ENCODE measurements at regions not wholly inside any gene's neighbourhood (a gene's known extent, or its start where the extent isn't known, plus 50 kb on each side); places are given as distances from the start of the nearest gene placed in this dataset.

DNA sequence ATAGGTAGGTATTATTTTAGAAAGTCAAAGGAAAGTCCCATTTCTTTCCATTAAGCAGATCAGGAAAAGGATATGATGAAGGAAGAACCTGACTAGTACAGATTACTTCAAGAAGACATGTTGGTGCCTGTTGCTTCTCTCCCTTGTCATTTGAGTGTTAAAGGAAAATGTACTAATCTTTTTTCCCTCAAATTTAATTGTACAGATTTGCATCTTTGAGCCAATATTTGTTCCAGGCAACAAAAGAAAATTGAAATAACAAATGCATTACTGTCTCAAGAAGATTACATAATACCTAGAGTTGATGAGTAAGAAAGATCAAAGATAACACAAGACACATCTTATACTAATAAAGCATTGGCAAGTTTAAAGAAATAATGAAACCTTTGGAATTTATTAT, 566.9 kb upstream of the ZP4 start:
- dilution Hi-C loops (cut with MboI; ENCODE audit: extremely low pct_ligation_motif_present, low sequenced_read_pairs) (no loop called here), intact Hi-C loops (cut with micrococcal nuclease) (no loop called here)
- POLR2A ChIA-PET = no interaction called here
- TF ChIP-seq POLR2AphosphoS5 (IDR thresholded peaks at IDR 0.05; ENCODE audit: insufficient read depth, low read depth, low read length) = no peak
- TF ChIP-seq JUN (IDR thresholded peaks at IDR 0.05; ENCODE audit: borderline replicate concordance, insufficient read depth, insufficient read length, low read depth) = no peak
- TF ChIP-seq POLR2A (IDR thresholded peaks at IDR 0.05; ENCODE audit: low read depth, low read length) = no peak
- H3K9me1 ChIP-seq (replicated peaks; ENCODE audit: control insufficient read depth, extremely low read depth, insufficient read depth, low read length) = no peaks in the 10 kb centered on the region
- peaks cover 3% of the 10 kb centered on the region for H3K9me3 ChIP-seq (replicated peaks; ENCODE audit: control insufficient read depth, insufficient read depth, low read length)
- no peaks in the 10 kb centered on the region for H4K20me1 ChIP-seq (replicated peaks; ENCODE audit: control insufficient read depth, extremely low read depth, insufficient read depth, low read length)
- H3K4me3 ChIP-seq (replicated peaks in 1 of 3; ENCODE audit: insufficient read depth in 1 of 3, low read depth in 1 of 3, low read length in 3 of 3) = no peak overlapping the region
- no TSS peak for BruUV-seq (replicated peaks)
- H3K79me2 ChIP-seq (ENCODE audit: control insufficient read depth, insufficient read depth, low read length) = no peaks in the 10 kb centered on the region
- no peak overlapping the region for H3K9ac ChIP-seq (replicated peaks; ENCODE audit: extremely low read depth, insufficient read depth, low read length)
- H3K36me3 ChIP-seq (ENCODE audit: control insufficient read depth in 2 of 2, extremely low read depth in 1 of 2, insufficient read depth in 2 of 2, low read length in 2 of 2) = no peaks in the 10 kb centered on the region
- H3K27me3 ChIP-seq (ENCODE audit: control insufficient read depth in 2 of 2, insufficient read depth in 2 of 2, low read length in 2 of 2) = no peaks in the 10 kb centered on the region
- H3K27ac ChIP-seq (ENCODE audit: insufficient read depth, low read depth, low read length) = no peak overlapping the region
- FAIRE-seq = no peak
- H2AFZ ChIP-seq (ENCODE audit: low read depth, low read length) = no peak overlapping the region
- H3K4me1 ChIP-seq (ENCODE audit: control insufficient read depth, extremely low read depth, insufficient read depth, low read length) = no peaks in the 10 kb centered on the region
- DNase-seq (ENCODE audit: low read depth, low spot score) = no peak
- CTCF ChIA-PET = no interaction called here
- no peak overlapping the region for H3K4me2 ChIP-seq (ENCODE audit: insufficient read depth, low read length)

DNA sequence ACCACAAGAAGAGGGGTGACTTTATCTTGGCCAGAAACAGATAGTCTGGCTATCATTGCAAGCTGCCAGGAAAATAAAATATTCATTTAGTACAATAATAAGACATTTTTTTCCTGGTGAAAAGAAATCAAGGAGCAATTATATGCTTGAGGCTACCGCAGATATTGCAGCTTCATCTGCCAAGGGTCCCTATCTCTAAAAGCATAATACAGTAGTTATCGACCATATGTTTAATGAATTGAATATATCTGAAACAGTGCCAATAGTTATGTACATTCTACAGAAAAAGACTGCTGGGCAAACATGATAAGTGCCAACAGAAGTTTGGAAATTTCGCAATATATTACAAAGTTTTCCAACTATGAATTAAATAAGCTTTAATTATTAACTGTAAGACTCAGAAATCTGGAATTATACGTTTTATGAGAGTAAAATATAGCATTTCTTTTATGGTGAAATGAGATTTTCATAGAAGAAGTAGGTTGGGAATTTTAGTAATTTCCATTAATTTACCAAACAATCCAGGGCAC, 561.1 kb upstream of the ZP4 start:
- CTCF ChIA-PET = no interaction called here
- H4K20me1 ChIP-seq (replicated peaks; ENCODE audit: control insufficient read depth, extremely low read depth, insufficient read depth, low read length) = no peaks in the 10 kb centered on the region
- no peaks in the 10 kb centered on the region for H3K9me3 ChIP-seq (replicated peaks; ENCODE audit: control insufficient read depth, insufficient read depth, low read length)
- no peak overlapping the region for H3K9ac ChIP-seq (replicated peaks; ENCODE audit: extremely low read depth, insufficient read depth, low read length)
- H3K79me2 ChIP-seq (ENCODE audit: control insufficient read depth, insufficient read depth, low read length) = no peaks in the 10 kb centered on the region
- no peak overlapping the region for H3K4me2 ChIP-seq (ENCODE audit: insufficient read depth, low read length)
- H3K27me3 ChIP-seq (ENCODE audit: control insufficient read depth in 2 of 2, insufficient read depth in 2 of 2, low read length in 2 of 2) = no peaks in the 10 kb centered on the region
- H3K9me1 ChIP-seq (replicated peaks; ENCODE audit: control insufficient read depth, extremely low read depth, insufficient read depth, low read length) = no peaks in the 10 kb centered on the region
- BruUV-seq (replicated peaks) = no TSS peak
- POLR2A ChIA-PET = no interaction called here
- no peak overlapping the region for H2AFZ ChIP-seq (ENCODE audit: low read depth, low read length)
- FAIRE-seq (no peak), DNase-seq (ENCODE audit: low read depth, low spot score) (no peak)
- no peak overlapping the region for H3K4me3 ChIP-seq (replicated peaks in 1 of 3; ENCODE audit: insufficient read depth in 1 of 3, low read depth in 1 of 3, low read length in 3 of 3)
- no peaks in the 10 kb centered on the region for H3K36me3 ChIP-seq (ENCODE audit: control insufficient read depth in 2 of 2, extremely low read depth in 1 of 2, insufficient read depth in 2 of 2, low read length in 2 of 2)
- no peak overlapping the region for H3K27ac ChIP-seq (ENCODE audit: insufficient read depth, low read depth, low read length)
- dilution Hi-C loops (cut with MboI; ENCODE audit: extremely low pct_ligation_motif_present, low sequenced_read_pairs) = no loop called here
- no peaks in the 10 kb centered on the region for H3K4me1 ChIP-seq (ENCODE audit: control insufficient read depth, extremely low read depth, insufficient read depth, low read length)
- intact Hi-C loops (cut with micrococcal nuclease) = no loop called here
- no peak for TF ChIP-seq MYC (IDR thresholded peaks at IDR 0.05; ENCODE audit: low read depth, low read length)
- TF ChIP-seq POLR2AphosphoS5 (IDR thresholded peaks at IDR 0.05; ENCODE audit: insufficient read depth, low read depth, low read length) = no peak
- no peak for TF ChIP-seq FOS (IDR thresholded peaks at IDR 0.05; ENCODE audit: borderline replicate concordance, insufficient read depth, low read length)
- TF ChIP-seq, protein P1, sequence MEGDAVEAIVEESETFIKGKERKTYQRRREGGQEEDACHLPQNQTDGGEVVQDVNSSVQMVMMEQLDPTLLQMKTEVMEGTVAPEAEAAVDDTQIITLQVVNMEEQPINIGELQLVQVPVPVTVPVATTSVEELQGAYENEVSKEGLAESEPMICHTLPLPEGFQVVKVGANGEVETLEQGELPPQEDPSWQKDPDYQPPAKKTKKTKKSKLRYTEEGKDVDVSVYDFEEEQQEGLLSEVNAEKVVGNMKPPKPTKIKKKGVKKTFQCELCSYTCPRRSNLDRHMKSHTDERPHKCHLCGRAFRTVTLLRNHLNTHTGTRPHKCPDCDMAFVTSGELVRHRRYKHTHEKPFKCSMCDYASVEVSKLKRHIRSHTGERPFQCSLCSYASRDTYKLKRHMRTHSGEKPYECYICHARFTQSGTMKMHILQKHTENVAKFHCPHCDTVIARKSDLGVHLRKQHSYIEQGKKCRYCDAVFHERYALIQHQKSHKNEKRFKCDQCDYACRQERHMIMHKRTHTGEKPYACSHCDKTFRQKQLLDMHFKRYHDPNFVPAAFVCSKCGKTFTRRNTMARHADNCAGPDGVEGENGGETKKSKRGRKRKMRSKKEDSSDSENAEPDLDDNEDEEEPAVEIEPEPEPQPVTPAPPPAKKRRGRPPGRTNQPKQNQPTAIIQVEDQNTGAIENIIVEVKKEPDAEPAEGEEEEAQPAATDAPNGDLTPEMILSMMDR (IDR thresholded peaks at IDR 0.05; ENCODE audit: extremely low read depth in 1 of 2, insufficient read depth in 1 of 2, low read depth in 1 of 2, low read length in 2 of 2) = no peak
- TF ChIP-seq EZH2 (IDR thresholded peaks at IDR 0.05; ENCODE audit: borderline replicate concordance, low read depth, low read length, severe bottlenecking) = no peak
- TF ChIP-seq JUN (IDR thresholded peaks at IDR 0.05; ENCODE audit: borderline replicate concordance, insufficient read depth, insufficient read length, low read depth) = no peak
- no peak for TF ChIP-seq POLR2A (IDR thresholded peaks at IDR 0.05; ENCODE audit: low read depth, low read length)
- TF ChIP-seq, protein P2, sequence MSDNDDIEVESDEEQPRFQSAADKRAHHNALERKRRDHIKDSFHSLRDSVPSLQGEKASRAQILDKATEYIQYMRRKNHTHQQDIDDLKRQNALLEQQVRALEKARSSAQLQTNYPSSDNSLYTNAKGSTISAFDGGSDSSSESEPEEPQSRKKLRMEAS (IDR thresholded peaks at IDR 0.05; ENCODE audit: insufficient read depth, insufficient read length) = no peak
- no peak for TF ChIP-seq GATA2 (IDR thresholded peaks at IDR 0.05; ENCODE audit: insufficient read depth, insufficient read length, low read depth, low read length)

Measured in endothelial cell of umbilical vein (primary cell).